MCF 10A (cell line): ENCODE measurements at regions not wholly inside any gene's neighbourhood (a gene's known extent, or its start where the extent isn't known, plus 50 kb on each side); places are given as distances from the start of the nearest gene placed in this dataset.

Experiments
- BruUV-seq: library from RNA; stranded (reverse); fragments of 400-500 nt; replicated peaks from 2 replicates; lab custom pipeline; 2021; lab: Mats Ljungman, UMichigan
- CTCF ChIA-PET: fragments of 300-600 bp; sonication (Branson Sonifier 250); formaldehyde crosslinking; extraction: SDS; loops from one replicate; lab custom pipeline; 2021; ENCODE audit warnings: antibody characterized with exemption, inconsistent platforms; lab: Yijun Ruan, JAX
- POLR2A ChIA-PET: fragments of 300-600, 350-650 bp; sonication (Branson Sonifier 250); formaldehyde crosslinking; extraction: SDS; loops from one replicate; lab custom pipeline; 2020; ENCODE audit warnings: antibody characterized with exemption, inconsistent platforms; lab: Yijun Ruan, JAX
- DNase-seq: peaks from one replicate; pipeline ENCODE4 v3.0.0-alpha.2; 2018; ENCODE audit not compliant: unreplicated experiment
- H3K27ac Mint-ChIP-seq: one replicate; pipeline ENCODE4 v1.8.0; 2022; ENCODE audit warnings: mild to moderate bottlenecking, low read depth, mixed read lengths; ENCODE audit not compliant: unreplicated experiment
- H3K27me3 Mint-ChIP-seq: one replicate; pipeline ENCODE4 v1.8.0; 2022; ENCODE audit warnings: mixed read lengths; ENCODE audit not compliant: insufficient read depth, unreplicated experiment
- H3K36me3 Mint-ChIP-seq: one replicate; pipeline ENCODE4 v1.8.0; 2022; ENCODE audit warnings: mild to moderate bottlenecking, moderate library complexity, mixed read lengths; ENCODE audit not compliant: insufficient read depth, unreplicated experiment
- H3K4me1 Mint-ChIP-seq: one replicate; pipeline ENCODE4 v1.8.0; 2022; ENCODE audit warnings: mixed read lengths; ENCODE audit not compliant: insufficient read depth, unreplicated experiment
- H3K4me3 Mint-ChIP-seq: one replicate; pipeline ENCODE4 v1.8.0; 2022; ENCODE audit warnings: mild to moderate bottlenecking, moderate library complexity, mixed read lengths; ENCODE audit not compliant: unreplicated experiment
- H3K9me3 Mint-ChIP-seq: one replicate; pipeline ENCODE4 v1.8.0; 2022; ENCODE audit warnings: mixed read lengths; ENCODE audit not compliant: unreplicated experiment
- intact Hi-C: fragments of 100-400 bp; cut with micrococcal nuclease; formaldehyde crosslinking; loops from 2 replicates; pipeline ENCODE4 v1.14.1; 2022
- TF ChIP-seq, protein P1 (sequence below): fragments of 200-600 bp; IDR thresholded peaks from one replicate; pipeline ENCODE4 v1.8.0; 2022; ENCODE audit warnings: antibody characterized with exemption, mild to moderate bottlenecking; ENCODE audit not compliant: unreplicated experiment

DNA sequence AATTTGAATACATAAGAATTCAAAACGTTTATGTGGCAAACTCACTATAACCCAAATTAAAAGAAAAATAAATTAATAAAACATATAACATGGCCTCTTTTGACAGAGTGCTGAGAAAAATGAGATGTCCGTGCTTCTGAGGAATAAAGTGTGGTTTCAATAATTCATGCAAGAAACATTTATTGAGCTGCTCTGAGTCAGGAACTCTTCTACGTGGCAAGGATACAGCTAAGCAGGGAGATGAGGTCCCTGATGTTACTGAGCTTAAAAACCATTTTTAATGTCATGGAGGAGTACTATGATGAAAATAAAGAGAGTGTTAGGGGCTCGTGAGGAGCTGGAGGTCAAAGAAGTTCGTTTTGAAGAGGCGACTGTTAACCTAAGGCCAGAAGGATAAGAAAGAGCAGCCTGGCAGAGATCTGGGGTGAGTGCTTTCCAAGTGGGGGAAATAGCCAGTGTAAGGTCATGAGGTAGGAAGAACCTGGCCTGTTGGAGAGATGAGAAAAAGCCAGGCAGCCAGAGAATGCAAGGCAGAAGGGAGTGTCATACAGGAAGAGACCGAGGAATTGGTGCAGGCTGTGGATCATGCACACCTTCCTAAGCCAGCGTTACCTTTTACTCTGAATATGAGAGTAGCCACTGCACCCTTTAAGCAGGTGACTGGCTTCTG, 182.2 kb upstream of the DUSP10 start:
- Mint-ChIP-seq H3K4me3 (no peak overlapping the region), H3K4me1 (no peaks in the 10 kb centered on the region), H3K36me3 (no peaks in the 10 kb centered on the region), H3K27me3 (no peaks in the 10 kb centered on the region), H3K27ac (no peak overlapping the region), H3K9me3 (no peaks in the 10 kb centered on the region)
- CTCF ChIA-PET, result interaction anchor here (0.6 to 1.3 kb wide), 5 partner anchors 18 to 532 kb away, joined by 3 to 4 read pairs (median 3); no protein-coding TSS in a partner anchor
- BruUV-seq, result no TSS peak
- TF ChIP-seq, protein P1, sequence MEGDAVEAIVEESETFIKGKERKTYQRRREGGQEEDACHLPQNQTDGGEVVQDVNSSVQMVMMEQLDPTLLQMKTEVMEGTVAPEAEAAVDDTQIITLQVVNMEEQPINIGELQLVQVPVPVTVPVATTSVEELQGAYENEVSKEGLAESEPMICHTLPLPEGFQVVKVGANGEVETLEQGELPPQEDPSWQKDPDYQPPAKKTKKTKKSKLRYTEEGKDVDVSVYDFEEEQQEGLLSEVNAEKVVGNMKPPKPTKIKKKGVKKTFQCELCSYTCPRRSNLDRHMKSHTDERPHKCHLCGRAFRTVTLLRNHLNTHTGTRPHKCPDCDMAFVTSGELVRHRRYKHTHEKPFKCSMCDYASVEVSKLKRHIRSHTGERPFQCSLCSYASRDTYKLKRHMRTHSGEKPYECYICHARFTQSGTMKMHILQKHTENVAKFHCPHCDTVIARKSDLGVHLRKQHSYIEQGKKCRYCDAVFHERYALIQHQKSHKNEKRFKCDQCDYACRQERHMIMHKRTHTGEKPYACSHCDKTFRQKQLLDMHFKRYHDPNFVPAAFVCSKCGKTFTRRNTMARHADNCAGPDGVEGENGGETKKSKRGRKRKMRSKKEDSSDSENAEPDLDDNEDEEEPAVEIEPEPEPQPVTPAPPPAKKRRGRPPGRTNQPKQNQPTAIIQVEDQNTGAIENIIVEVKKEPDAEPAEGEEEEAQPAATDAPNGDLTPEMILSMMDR, result no peak
- intact Hi-C loops, result no loop called here
- POLR2A ChIA-PET, result interaction anchor here (0.5 to 2.0 kb wide), 8 partner anchors 10 to 1999 kb away, joined by 3 to 6 read pairs (median 4); partner anchors contain the start of gene DUSP10
- DNase-seq, result no peak

DNA sequence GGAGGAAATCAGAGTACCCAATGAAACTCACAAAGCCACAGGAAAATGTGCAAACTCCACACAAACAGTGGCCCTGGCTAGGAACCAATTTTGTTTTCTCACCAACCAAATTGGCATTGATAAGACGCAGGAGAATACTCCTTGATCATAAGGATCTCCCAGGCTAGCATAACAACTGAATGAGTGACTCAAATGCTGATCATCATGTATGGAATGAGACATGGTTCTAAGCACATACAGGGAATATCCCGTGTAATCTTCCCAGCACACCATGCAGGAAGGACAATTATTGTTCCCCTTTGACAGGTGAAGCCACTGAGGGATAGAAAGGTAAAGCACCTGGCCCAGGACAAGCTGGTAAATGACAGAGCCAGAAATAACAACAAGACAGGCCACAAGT, 180.0 kb upstream of the DUSP10 start:
- intact Hi-C loops, result no loop called here
- H3K9me3 Mint-ChIP-seq, result no peaks in the 10 kb centered on the region
- no peak overlapping the region for H3K27ac Mint-ChIP-seq
- H3K27me3 Mint-ChIP-seq, result no peaks in the 10 kb centered on the region
- ChIA-PET POLR2A (interaction anchor here (0.6 to 1.9 kb wide), 5 partner anchors 9 to 180 kb away, joined by 3 to 6 read pairs (median 3); partner anchors contain the start of gene DUSP10), CTCF (interaction anchor here (1.1 to 1.4 kb wide), 2 partner anchors 15 to 88 kb away, joined by 3 to 4 read pairs; no protein-coding TSS in a partner anchor)
- no peaks in the 10 kb centered on the region for H3K36me3 Mint-ChIP-seq
- no peaks in the 10 kb centered on the region for H3K4me1 Mint-ChIP-seq
- no peak for DNase-seq
- no peak overlapping the region for H3K4me3 Mint-ChIP-seq
- no TSS peak for BruUV-seq
- TF ChIP-seq, protein P1, result no peak

DNA sequence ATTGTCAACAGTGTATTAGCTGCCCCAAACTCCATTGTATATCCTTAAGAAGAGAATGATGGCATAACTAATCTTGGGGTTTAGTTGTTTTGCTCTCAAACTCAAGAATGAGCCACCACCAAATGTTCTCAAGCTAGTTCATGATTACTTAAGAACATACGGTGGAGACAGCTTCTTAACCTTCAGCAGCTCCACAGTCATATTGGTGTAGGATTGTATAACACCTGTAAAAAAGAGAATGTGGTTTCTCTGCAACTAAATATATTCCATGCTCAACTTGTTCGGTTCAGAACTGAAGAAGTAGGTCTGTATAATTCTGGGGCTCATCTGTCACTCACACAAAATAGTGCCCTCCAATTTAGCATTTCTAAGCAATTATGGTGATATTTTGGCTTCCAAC, 177.9 kb upstream of the DUSP10 start:
- H3K27me3 Mint-ChIP-seq, result no peaks in the 10 kb centered on the region
- H3K4me1 Mint-ChIP-seq, result no peaks in the 10 kb centered on the region
- CTCF ChIA-PET, result interaction anchor here (0.5 to 1.6 kb wide), 4 partner anchors 12 to 76 kb away, joined by 3 to 5 read pairs (median 3); no protein-coding TSS in a partner anchor
- no peak overlapping the region for H3K27ac Mint-ChIP-seq
- intact Hi-C loops, result no loop called here
- BruUV-seq, result no TSS peak
- TF ChIP-seq, protein P1, result no peak
- H3K36me3 Mint-ChIP-seq, result no peaks in the 10 kb centered on the region
- POLR2A ChIA-PET, result interaction anchor here (0.7 to 1.3 kb wide), 5 partner anchors 14 to 299 kb away, joined by 3 to 4 read pairs (median 3); no protein-coding TSS in a partner anchor
- no peak overlapping the region for H3K4me3 Mint-ChIP-seq
- no peak for DNase-seq
- no peaks in the 10 kb centered on the region for H3K9me3 Mint-ChIP-seq

DNA sequence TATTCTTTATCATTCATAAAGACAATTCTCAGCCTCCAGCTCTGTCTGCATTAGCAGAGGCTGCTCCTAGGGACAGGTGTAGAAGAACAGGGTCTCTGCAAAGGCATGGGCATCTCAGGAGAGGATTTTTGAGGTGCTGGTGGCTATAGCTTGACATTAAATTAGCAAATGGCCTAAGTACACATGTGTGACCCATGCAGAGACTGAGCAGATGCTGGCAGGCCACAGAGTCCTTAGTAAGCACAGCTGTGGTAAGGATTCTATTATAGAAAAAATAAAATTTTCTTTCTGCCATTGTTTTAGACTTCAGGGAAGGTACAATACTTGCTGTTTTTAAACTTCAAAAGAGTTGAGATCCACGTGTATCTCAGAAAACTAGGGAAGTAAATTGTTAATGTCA, 177.5 kb upstream of the DUSP10 start:
- TF ChIP-seq, protein P1, result no peak
- no peak overlapping the region for H3K4me3 Mint-ChIP-seq
- ChIA-PET CTCF (interaction anchor here (0.5 to 1.2 kb wide), 6 partner anchors 16 to 201 kb away, joined by 3 read pairs; no protein-coding TSS in a partner anchor), POLR2A (interaction anchor here (0.7 kb wide), 3 partner anchors 14 to 293 kb away, joined by 3 read pairs; no protein-coding TSS in a partner anchor)
- no peak for DNase-seq
- no peak overlapping the region for H3K27ac Mint-ChIP-seq
- no peaks in the 10 kb centered on the region for H3K36me3 Mint-ChIP-seq
- no peaks in the 10 kb centered on the region for H3K4me1 Mint-ChIP-seq
- BruUV-seq, result no TSS peak
- intact Hi-C loops, result no loop called here
- no peaks in the 10 kb centered on the region for H3K9me3 Mint-ChIP-seq
- no peaks in the 10 kb centered on the region for H3K27me3 Mint-ChIP-seq
